ENCODE measurements at regions not wholly inside any gene's neighbourhood (a gene's known extent, or its start where the extent isn't known, plus 50 kb on each side); places are given as distances from the start of the nearest gene placed in this dataset.

DNA sequence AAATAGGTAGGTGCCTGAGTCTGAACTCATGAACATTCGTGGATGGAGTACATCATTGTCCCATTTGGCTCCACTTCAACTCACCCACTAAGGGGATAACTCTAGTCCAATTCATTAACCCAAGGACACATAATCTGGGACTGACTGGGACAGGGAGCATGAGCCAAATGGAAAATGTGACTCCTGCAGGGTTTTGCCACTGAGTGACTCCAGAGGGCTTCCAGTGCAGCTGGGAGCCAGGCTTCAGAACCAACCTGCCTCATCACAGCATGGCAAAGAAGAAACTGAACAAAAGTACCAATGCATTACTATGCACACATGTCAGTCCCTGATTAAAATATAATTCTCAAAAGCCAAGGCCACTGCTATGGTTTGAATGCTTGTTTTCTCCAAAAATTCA, 159.7 kb upstream of the SNX2 start:
- TF ChIP-seq, protein P1, sequence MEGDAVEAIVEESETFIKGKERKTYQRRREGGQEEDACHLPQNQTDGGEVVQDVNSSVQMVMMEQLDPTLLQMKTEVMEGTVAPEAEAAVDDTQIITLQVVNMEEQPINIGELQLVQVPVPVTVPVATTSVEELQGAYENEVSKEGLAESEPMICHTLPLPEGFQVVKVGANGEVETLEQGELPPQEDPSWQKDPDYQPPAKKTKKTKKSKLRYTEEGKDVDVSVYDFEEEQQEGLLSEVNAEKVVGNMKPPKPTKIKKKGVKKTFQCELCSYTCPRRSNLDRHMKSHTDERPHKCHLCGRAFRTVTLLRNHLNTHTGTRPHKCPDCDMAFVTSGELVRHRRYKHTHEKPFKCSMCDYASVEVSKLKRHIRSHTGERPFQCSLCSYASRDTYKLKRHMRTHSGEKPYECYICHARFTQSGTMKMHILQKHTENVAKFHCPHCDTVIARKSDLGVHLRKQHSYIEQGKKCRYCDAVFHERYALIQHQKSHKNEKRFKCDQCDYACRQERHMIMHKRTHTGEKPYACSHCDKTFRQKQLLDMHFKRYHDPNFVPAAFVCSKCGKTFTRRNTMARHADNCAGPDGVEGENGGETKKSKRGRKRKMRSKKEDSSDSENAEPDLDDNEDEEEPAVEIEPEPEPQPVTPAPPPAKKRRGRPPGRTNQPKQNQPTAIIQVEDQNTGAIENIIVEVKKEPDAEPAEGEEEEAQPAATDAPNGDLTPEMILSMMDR (conservative IDR thresholded peaks at IDR 0.05; ENCODE audit: low read depth, low read length) = no peak
- no peak for TF ChIP-seq EZH2 (IDR thresholded peaks at IDR 0.05; ENCODE audit: borderline replicate concordance, low read depth, low read length, poor library complexity, severe bottlenecking)
